Mucosa of descending colon (tissue), 3 donors: ENCODE measurements at regions not wholly inside any gene's neighbourhood (a gene's known extent, or its start where the extent isn't known, plus 50 kb on each side); places are given as distances from the start of the nearest gene placed in this dataset.

ENCODE experiments used
- ATAC-seq: fragments of 200-7000 bp; cut with Tn5 transposase; one replicate; pipeline ENCODE4 v1.9.1; 2020; ENCODE audit warnings: mild to moderate bottlenecking, moderate library complexity
- DNase-seq, 3 donors: peaks; one replicate each; pipeline ENCODE4 v3.0.0-alpha.2; 2020
- H3K36me3 ChIP-seq: fragments of 200-600 bp; one replicate; pipeline ENCODE4 v1.8.0; 2021; ENCODE audit warnings: low read depth, mild to moderate bottlenecking
- H3K4me1 ChIP-seq: fragments of 200-600 bp; one replicate; pipeline ENCODE4 v1.8.0; 2021; ENCODE audit warnings: low read depth, mild to moderate bottlenecking
- H3K4me3 ChIP-seq: fragments of 200-600 bp; one replicate; pipeline ENCODE4 v1.8.0; 2021; ENCODE audit warnings: mild to moderate bottlenecking
- H3K9me3 ChIP-seq: fragments of 200-600 bp; one replicate; pipeline ENCODE4 v1.8.0; 2021; ENCODE audit warnings: mild to moderate bottlenecking
- CTCF ChIP-seq: fragments of 200-600 bp; IDR thresholded peaks from one replicate; pipeline ENCODE4 v1.8.0; 2022; ENCODE audit warnings: antibody characterized with exemption, mild to moderate bottlenecking
- intact Hi-C, 2 donors: fragments of 100-400 bp; cut with DNase I in 1 of 2; cut with micrococcal nuclease in 1 of 2; formaldehyde crosslinking; loops; one replicate each; pipeline versions ENCODE4 v1.11.0 to v1.11.1; 2022; cut with DNase I, micrococcal nuclease
- donor health status: DM: no; HTN: no; CAD: no; lungs with moderate emphysema.
- donor health status: DM: no; HTN: no; CAD: no.
- donor health status: DM: no; HTN: yes; CAD: no.

- DNase-seq = peak in 1 of 3 donors; percentile 41
- peak; percentile 60 for ATAC-seq
- no peaks in the 10 kb centered on the region for H3K4me1 ChIP-seq
- no peaks in the 10 kb centered on the region for H3K36me3 ChIP-seq
- intact Hi-C loops = loop anchor here in 1 of 2 donors (5.0 kb wide), 2 partner anchors 611 to 631 kb away; no protein-coding TSS in a partner anchor
- H3K4me3 ChIP-seq = no peak overlapping the region
- no peaks in the 10 kb centered on the region for H3K9me3 ChIP-seq
- TF ChIP-seq CTCF = no peak
Observed at GRCh38 chr15:36501063-36501678, 78.3 kb upstream of the CDIN1 start.

- H3K36me3 ChIP-seq = no peaks in the 10 kb centered on the region
- intact Hi-C loops = loop anchor here in 1 of 2 donors (5.0 kb wide), 2 partner anchors 610 to 630 kb away; no protein-coding TSS in a partner anchor
- no peaks in the 10 kb centered on the region for H3K4me1 ChIP-seq
- ATAC-seq (no peak), DNase-seq (no peak)
- no peak overlapping the region for H3K4me3 ChIP-seq
- no peaks in the 10 kb centered on the region for H3K9me3 ChIP-seq
- TF ChIP-seq CTCF = no peak
Observed at GRCh38 chr15:36502509-36502908, 76.9 kb upstream of the CDIN1 start.

- H3K9me3 ChIP-seq = no peaks in the 10 kb centered on the region
- no peak overlapping the region for H3K4me3 ChIP-seq
- intact Hi-C loops = no loop called here
- DNase-seq (no peak), ATAC-seq (no peak)
- TF ChIP-seq CTCF = no peak
- H3K4me1 ChIP-seq = no peaks in the 10 kb centered on the region
- no peaks in the 10 kb centered on the region for H3K36me3 ChIP-seq
Observed at GRCh38 chr15:36506733-36507356, 72.6 kb upstream of the CDIN1 start.

- ATAC-seq (no peak), DNase-seq (no peak)
Observed at GRCh38 chr15:36507458-36507857, 72.0 kb upstream of the CDIN1 start.

GRCh38 chr15:36511594-36511993, 67.8 kb upstream of the CDIN1 start:
- Histone ChIP-seq H3K36me3 (no peaks in the 10 kb centered on the region), H3K9me3 (no peaks in the 10 kb centered on the region), H3K4me3 (no peak overlapping the region), H3K4me1 (no peaks in the 10 kb centered on the region)
- intact Hi-C loops = no loop called here
- TF ChIP-seq CTCF = no peak
- DNase-seq = no peak
- ATAC-seq = no peak

More at GRCh38 chr15:36507458-36507857, 72.0 kb upstream of the CDIN1 start:
- intact Hi-C loops = no loop called here
- H3K4me3 ChIP-seq = no peak overlapping the region
- no peaks in the 10 kb centered on the region for H3K4me1 ChIP-seq
- no peaks in the 10 kb centered on the region for H3K9me3 ChIP-seq
- no peaks in the 10 kb centered on the region for H3K36me3 ChIP-seq
- TF ChIP-seq CTCF = no peak
